GM19328 (cell line): ENCODE measurements at regions not wholly inside any gene's neighbourhood (a gene's known extent, or its start where the extent isn't known, plus 50 kb on each side); places are given as distances from the start of the nearest gene placed in this dataset.

Source experiments
- ATAC-seq: cut with Tn5 transposase; IDR thresholded peaks from one replicate; pipeline ENCODE4 v1.9.1; 2021; ENCODE audit warnings: mild to moderate bottlenecking, moderate library complexity; ENCODE audit not compliant: unreplicated experiment

DNA sequence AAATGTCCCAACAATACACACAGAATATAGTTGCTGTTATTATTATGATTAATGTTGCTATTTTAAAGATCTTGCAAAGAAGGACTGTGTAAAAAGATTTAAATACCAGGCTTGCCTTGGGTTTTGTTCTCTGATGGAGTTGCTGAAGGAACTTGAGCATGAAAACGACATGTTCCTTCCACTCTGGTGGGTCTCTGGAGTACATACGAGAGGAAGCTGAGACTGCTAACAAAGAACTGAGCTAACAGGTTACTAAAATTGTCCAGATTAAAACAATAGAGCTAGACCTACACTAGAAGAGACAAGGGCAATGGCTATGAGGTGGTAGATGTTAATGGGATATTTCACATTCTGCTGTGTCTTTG is 612.2 kb downstream of the TSN start:
- no peak for ATAC-seq

DNA sequence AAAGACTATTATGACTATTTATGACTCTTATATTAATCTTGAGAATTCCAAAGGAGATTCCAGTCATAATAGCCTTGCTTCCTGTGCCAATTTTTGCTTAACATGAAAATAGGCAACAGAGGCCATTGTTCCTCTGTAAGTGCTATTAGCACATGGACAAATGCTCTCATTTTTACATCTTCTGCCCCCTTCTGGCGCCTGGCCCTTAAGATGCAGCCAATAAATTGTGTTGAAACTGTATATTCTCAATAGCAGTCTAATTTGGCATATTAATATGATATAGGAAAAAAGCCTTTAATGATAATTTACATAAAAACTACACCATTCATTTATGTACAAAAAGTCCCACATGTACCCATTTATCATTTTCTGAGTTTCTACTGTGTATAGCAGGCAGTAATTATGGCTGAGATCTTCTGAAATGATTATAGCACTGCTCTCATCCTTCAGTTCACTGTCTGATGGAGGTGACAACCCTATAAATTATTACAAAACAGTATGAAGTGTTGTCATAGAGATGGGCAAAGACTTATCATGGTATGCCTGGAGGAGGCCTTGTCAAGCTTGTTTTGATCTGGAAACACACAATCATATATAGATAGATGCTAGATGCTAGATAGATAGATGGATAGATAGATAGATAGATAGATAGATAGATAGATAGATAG is 613.3 kb downstream of the TSN start:
- no peak for ATAC-seq

DNA sequence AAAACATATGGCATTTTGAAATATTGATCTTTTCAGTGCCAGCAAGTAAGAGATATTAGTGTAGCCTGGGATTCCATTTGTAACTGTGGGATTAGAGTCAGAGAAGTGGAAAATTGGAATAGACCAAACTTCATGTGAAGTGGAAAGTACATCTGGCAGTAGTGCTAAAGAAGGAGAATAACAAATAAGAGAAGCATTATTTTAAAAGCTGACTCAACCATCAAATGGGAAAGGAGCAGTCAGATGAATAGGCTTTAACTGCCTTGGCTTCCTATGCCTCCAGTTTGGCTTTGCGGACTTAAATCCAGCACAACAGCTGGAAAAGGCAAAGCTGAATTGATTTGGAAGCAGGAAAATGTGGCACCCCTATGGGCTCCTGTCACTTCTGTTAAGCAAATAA is 623.1 kb downstream of the TSN start:
- no peak for ATAC-seq

DNA sequence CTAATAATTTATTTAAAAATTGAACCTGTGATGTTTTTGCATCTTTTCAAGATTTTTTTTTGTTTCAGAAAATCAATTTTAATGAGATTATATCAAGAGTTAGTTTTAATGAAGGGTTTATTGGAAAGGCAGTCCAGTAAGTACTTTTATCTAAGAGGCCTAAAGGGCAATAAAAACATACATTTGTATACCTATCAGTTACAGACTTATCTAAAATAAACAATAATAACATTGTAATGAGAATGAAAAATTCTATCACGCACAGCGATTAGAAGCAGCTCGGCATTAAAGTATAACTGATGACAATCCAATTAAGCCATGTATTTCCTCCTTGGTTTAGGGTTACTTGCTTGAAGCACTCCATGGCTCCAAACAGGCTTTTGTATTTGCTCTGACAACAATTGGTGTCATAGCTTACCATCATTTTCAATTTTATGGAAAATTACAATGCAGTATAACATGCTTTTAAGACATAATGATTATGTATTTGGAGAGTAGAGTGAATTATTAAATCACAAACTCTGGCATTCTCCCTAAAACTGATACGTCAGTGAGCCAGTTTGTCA is 629.4 kb downstream of the TSN start:
- no peak for ATAC-seq

DNA sequence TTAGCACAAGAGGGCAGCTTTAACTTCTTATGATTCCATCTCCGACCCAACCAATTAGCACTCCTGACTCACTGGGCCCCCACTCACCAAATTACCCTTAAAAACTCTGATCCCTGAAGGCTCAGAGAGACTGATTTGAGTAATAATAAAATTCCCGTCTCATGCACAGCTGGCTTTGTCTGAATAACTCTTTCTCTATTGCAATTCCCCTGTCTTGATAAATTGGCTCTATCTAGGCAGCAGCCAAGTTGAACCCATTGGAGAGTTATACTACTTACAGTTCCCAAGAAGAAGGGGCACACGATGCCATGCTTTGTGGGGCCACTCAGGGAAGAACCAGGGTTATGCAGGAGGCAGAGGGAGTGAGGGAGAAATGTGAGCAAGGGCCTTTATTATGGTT is 632.8 kb downstream of the TSN start:
- ATAC-seq, result no peak

DNA sequence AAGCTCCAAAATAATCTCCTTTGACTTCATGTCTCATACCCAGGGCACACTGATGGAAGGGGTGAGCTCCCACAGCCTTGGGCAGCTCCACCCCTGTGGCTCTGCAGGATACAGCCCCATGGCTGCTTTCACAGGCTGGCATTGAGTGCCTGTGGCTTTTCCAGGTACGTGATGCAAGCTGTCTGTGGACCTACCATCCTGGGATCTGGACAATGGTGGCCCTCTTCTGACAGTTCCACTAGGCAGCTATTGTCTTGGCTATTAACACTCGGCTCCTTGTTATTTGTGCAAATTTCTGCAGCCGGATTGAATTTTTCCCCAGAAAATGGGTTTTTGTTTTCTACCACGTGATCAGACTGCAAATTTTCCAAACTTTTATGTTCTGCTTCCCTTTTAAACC is 634.2 kb downstream of the TSN start:
- ATAC-seq, result no peak

DNA sequence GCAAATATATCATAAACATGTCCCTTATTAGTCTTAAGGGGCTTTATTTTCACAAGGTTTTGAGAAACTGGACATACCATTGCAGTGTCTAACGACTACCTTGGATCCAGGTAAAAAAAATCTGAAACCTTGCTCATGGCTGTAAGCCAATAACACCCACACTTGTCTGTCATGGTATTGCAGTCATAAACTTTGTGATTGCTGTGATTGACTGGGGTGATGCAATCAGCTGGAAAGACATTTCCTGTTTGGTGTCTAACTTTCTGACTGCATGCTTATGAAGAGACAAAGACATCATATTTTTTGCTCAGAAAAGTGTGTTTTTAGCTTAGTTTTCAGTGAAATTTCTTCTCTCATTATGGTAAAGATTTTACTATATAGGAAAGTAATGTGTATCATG is 635.0 kb downstream of the TSN start:
- no peak for ATAC-seq

DNA sequence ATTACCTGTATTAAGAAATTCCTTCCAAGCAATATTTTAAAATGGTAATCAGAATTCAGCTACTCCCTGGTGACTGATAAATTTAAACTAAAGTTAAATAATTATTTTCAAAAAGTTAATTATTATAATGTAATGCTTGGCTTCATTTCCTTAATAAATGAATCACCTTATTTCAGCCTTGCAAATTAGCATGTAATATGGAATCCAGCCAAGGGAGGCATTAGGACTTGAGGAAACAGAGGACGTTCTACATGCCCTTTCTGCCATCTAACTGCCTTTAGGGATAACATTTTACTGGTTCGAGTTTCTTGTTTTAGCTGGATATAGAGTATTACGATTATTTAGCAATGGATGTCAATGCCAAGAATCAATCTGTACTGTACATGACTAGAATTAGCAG is 636.3 kb downstream of the TSN start:
- no peak for ATAC-seq

DNA sequence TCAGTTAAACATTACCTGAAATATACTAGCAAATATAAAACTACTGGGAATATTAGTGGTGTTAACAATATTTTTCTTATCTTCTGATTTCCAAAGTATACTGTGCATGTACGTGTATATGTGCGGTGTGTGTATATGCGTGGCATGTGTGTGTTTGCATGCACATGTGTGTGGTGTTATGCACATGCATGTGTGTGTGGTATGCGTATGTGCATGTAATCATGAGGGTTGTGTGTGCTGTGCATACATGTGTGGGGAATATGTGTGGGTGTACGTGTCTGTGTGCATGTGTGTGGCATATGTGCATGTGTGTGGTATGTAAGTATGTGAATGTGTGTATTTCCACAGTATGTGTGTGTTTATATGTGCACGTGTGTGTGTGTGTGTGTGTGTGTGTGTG is 640.2 kb downstream of the TSN start:
- no peak for ATAC-seq

DNA sequence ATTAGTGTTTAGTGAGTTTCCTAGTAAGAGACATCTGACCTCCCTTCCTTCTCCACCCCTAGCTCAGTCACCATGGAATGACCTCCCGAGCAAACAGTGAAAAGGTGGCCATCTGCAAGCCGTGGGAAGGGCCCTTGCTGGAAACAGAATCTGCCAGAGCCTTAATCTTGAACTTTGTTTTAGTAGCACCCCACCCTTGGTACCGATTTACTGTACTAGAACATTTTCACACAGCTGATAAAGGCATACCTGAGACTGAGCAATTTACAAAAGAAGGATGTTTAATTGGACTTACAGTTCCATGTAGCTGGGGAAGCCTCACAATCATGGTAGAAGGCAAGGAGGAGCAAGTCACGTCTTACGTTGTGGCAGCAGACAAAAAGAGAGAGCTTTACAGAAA is 655.8 kb downstream of the TSN start:
- ATAC-seq, result no peak

DNA sequence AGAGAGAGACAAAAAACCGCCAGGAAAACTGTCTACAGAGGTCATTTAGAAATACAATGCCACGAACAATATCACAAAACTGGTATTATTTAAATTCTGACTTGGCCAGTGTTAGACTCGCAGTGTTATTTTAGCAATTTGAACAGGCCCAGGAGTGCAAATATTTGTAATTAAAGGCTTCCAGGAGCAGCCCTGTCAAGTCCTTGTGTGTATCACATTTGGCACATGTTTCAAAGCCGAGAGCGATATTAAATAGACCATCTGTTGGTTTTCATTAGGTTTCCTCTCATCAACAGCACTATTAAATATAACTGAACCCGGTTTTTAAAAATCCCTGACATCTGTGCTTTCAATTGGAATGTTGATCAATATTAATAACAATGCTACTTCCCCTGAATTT is 656.9 kb downstream of the TSN start:
- no peak for ATAC-seq

DNA sequence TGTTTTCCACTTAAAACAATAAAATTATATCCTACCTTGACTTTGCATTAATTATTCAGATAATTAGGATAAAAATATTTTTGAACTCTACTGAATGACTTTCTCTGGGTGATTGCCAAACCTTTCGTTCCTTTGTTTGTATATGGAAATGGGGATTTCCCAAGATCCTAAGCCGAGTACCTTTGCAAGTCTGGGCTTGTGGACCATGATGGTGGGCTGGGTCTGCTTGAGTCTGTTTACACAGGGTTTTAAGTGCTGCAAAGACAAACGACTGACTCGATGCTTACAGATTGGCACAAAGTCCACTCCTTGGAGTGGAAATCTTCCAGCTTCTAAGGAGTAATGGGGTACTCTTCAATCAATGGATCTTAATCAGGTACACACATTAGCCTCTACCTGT is 659.5 kb downstream of the TSN start:
- ATAC-seq, result no peak

DNA sequence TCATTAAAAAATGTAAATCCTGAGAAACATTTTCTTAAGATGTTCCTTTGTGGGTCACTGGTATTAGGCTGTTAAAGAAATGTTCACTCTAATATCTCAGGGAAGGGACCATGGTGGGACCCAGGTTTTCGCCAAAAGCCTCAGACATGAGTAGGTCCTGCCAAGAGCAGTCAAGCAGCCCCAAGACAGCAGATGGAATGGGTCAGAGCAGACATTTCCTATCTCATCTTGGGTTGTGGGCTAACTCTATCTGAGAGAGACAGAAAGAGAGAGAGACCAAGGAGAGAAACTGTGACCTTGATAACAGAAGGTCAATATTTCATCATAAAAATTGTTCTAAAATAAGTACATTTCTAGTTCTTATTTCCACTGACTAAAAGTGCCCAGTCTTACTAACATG is 661.7 kb downstream of the TSN start:
- no peak for ATAC-seq

DNA sequence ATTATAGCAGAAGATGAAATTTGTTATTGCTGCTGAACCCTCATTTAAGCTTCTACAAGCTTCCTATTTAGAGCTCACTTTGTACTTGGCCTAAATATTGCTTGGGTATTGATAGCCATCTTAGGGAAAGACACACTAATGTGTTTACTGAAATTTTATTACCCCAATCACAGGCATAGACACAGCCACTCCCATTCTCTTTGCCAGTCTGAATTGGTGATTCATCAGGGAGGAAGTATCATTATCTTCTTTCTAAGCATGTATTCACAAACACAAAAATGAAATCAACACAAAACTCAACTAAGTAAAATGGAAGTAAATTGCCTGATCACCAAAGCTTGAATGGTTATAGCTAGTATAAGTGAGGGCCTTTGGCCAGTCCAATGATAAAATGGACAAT is 666.3 kb downstream of the TSN start:
- ATAC-seq, result no peak

DNA sequence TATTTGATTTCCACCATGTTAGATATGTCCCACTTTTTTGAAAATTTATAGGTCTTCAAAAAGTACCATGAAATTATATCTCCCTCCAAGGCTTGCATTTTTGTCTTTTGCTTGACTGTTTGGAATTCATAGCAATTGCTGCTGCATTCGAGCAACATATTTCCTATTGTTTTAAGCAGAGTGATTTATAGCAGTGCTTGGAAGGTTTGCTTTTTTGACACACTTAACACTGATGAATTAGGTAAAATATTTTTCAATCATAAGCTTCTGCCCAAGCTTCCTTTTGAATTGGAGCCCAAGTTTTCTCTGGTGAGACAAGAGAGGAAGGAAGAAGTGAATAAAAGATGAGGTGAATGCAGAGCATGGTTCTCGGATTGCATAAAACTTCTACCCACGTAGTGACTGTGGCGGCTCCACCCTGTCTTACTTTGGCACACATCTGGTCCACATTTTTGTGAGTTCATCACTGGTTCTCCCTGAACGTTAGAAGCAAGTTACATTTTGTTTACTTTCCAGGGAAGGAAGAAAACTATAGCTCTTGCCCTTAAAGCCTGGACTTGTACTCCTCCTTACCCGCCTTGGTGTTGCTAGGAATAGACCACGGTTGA is 667.0 kb downstream of the TSN start:
- no peak for ATAC-seq

DNA sequence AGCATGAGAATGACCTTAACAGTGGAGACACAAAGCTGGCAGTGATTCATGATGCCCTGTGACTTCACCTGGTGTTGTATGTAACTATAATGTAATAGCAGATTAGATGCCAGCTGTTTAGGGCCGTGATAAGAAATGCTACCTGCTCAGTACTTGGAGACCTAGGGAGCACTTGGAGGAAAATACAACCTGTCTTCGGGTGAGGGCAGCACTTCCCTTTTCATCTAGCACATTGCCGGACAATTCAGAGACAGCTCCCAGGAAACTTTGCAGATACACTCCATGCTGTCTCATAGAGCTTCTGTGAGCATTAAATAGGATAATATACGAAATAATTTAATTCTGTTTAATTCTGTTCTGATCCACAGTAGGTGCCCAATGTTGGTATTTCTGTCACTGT is 668.5 kb downstream of the TSN start:
- no peak for ATAC-seq

DNA sequence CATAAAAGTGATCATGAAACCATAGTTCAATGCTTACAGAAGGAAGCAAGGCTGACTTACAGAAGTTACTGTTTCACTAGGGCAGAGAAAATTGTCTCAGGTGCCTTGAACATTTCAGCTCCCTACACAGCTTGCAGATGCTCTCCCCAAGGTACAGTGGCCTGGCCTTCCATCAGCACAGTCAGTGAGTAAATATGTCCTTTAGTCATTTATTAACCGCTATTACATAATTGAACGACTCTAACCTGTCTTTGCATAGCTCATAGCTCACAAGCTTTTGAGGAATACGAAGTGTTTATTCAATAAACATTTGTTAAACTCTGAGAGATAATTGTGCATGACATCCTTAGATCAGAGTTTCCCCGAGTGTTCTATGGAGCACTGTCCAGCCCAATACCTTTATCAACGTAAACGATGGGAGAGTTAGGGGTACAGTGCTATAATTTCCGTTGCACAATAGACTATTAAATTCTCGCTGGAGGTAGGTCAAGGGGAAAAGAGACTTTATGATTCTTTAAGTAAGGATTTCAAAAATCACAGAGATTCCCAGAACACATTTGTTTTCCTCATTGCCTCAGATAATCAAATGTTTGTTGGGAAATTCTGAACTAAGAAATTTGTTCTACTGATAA is 677.8 kb downstream of the TSN start:
- ATAC-seq, result no peak

DNA sequence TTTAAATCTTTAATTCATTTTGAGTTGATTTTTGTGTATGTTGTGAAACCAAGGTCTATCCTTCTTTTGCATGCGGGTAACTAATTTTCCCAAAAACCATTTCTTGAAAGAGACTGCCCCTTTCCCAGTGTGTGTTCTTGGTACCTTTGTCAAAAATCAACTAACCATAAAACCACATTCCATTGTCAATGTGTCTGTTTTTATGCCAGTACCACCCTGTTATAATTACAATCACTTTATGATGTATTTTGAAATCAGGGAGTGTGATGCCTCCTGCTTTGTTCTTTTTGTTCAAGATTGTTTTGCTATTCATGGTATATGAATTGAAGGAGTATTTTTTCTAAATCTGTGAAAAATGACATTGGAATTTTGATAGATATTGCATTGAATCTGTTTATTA is 689.6 kb downstream of the TSN start:
- ATAC-seq, result no peak

DNA sequence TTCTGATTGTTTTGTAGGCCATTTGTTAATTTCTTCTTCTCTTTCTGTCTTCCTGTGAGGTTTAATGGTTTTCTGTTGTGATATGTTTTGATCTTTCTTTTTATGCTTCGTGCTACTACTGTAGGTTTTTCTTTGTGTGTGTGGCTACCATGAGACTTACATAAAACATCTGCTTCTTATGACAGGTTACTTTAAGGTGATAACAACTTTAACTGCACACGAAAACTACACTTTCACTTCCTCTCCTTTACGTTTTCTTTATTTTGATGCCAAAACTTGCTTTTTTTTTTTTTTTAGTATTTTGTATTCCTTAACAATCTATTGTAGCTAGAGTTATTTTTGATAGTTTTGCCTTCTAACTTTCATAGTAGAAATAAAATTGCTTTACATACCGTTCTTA is 691.3 kb downstream of the TSN start:
- ATAC-seq, result no peak

DNA sequence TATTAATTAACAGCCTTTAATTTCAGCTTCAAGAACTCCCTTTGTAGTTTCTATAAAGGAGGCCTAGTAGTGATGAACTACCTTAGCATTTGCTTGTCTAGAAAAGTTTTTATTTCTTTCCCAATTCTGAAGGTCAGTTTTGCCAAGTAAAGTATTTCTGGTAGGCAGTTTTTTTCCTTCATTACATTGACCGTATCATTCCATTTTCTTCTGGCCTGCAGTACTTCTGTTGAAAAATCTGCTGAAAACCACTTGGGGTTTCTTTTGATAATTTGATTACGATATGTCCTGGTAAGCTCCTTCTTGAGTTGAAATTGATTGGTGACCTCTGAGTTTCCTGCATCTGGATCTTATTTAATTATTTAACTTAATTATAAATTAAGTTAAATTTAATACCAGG is 691.8 kb downstream of the TSN start:
- ATAC-seq, result no peak

DNA sequence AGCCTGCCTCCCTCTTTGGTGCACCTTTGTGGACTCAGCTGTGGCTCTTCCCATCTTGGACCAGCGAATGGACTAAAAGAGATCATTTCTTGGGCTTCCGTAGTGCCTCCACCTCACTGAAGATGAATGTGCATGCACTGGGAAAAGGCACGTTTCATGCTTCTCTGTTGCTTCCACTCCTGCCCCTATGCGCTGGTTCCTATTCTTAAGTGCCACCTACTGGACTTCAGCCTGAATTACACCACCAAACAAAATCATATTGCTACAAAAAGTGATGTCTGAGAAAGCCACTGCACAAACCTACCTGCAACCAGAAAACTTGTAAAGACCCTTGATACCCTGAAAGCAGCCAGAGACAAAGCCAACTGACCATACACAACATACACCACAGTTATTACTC is 695.6 kb downstream of the TSN start:
- no peak for ATAC-seq

DNA sequence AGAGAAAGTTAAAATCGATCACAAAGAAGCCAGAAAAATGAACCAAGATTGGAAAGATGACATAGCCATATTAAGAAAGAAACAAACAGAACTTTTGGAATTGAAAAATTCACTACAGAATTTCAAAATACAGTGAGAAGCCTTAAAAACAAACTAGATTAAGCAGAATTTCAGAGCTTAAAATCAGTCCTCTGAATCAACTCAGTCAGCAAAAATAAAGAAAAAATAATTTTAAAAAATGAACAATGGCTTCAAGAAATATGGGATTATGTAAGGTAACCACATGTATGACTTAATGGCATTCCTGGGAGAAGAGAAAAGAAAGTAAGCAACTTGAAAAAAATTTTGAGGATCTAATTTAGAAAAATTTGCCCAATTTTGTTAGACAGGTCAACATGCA is 696.2 kb downstream of the TSN start:
- ATAC-seq, result no peak

DNA sequence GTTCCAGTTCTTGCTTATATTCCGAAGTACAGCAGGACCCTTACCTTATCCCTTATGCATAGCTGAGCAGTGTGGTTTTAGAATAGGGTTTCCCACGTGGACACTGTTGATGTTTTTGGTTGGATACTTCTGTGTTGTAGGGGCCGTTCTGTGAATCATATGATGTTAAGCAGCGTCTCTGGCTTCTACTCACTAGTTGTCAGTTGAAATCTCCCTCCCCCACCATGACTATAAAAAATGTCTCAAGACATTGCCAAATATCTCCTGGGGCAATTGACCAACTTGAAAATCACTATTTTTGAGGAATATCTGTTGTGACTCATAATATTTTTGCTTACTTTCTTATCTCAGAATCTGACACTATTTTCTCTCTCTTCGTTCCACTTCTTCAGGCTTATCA is 713.7 kb downstream of the TSN start:
- ATAC-seq, result no peak
